B cell (primary cell): ENCODE measurements at regions not wholly inside any gene's neighbourhood (a gene's known extent, or its start where the extent isn't known, plus 50 kb on each side); places are given as distances from the start of the nearest gene placed in this dataset.

ENCODE experiments used
- ATAC-seq: fragments of 200-7000 bp; cut with Tn5 transposase; one replicate; pipeline ENCODE4 v1.10.0; 2021; ENCODE audit warnings: low read depth, mild to moderate bottlenecking, moderate number of reproducible peaks, moderate library complexity
- CTCF ChIA-PET: fragments of 350-600 bp; sonication (Branson Sonifier 250); formaldehyde crosslinking; loops from one replicate; lab custom pipeline; 2021; ENCODE audit warnings: antibody characterized with exemption, inconsistent platforms; lab: Charles Lee
- POLR2A ChIA-PET: fragments of 350-600 bp; sonication (Branson Sonifier 250); formaldehyde crosslinking; loops from one replicate; lab custom pipeline; 2021; ENCODE audit warnings: antibody characterized with exemption; lab: Charles Lee
- DNase-seq: peaks from one replicate; pipeline ENCODE4 v3.0.0; 2013
- H2AFZ ChIP-seq: 2 replicates; pipeline ENCODE4 v1.6.1; 2012; ENCODE audit warnings: mild to moderate bottlenecking, low read depth, low read length; ENCODE audit not compliant: insufficient read depth, poor library complexity, severe bottlenecking
- H3K27ac ChIP-seq, 2 donors: 1 replicate in 1 of 2; 2 replicates in 1 of 2; pipeline ENCODE4 v1.5.1; 2012 to 2013; ENCODE audit warnings: low read length in 2 of 2, mild to moderate bottlenecking in 2 of 2, moderate library complexity in 1 of 2
- H3K27me3 ChIP-seq, 4 experiments: fragments of 200-600 bp in 1 of 4; sonication (generic) in 1 of 4; replicated peaks in 1 of 4; 1 replicate in 2 of 4; 2 replicates in 2 of 4; pipeline versions ENCODE4 v1.6.1 to v1.7.0; 2013 to 2016; ENCODE audit warnings: low read length in 3 of 4, mild to moderate bottlenecking in 2 of 4, mixed read lengths in 1 of 4, moderate library complexity in 1 of 4; ENCODE audit not compliant: insufficient read depth in 4 of 4, control insufficient read depth in 3 of 4; ENCODE audit errors: control extremely low read depth in 1 of 4
- H3K36me3 ChIP-seq, 2 experiments: replicated peaks in 1 of 2; 1 replicate in 1 of 2; 2 replicates in 1 of 2; pipeline versions ENCODE4 v1.6.1 to v1.7.1; 2013; ENCODE audit warnings: low read length in 1 of 2; ENCODE audit not compliant: insufficient read depth in 2 of 2, control insufficient read depth in 1 of 2; ENCODE audit errors: control extremely low read depth in 1 of 2, extremely low read depth in 1 of 2
- H3K4me1 ChIP-seq, 2 donors: fragments of 200-600 bp in 1 of 2; sonication (generic) in 1 of 2; 1 replicate in 1 of 2; 2 replicates in 1 of 2; pipeline versions ENCODE4 v1.5.1 to v1.6.1; 2013 to 2017; ENCODE audit warnings: low read length in 2 of 2; ENCODE audit not compliant: control insufficient read depth in 2 of 2, insufficient read depth in 2 of 2
- H3K4me2 ChIP-seq: replicated peaks from 2 replicates; pipeline ENCODE3; 2012; ENCODE audit warnings: mild to moderate bottlenecking, low read depth, low read length; ENCODE audit not compliant: poor library complexity, severe bottlenecking
- H3K4me3 ChIP-seq, 5 experiments: fragments of 200-600 bp in 1 of 5; sonication (generic) in 1 of 5; 1 replicate in 3 of 5; 2 replicates in 2 of 5; pipeline versions ENCODE4 v1.5.1 to v1.7.0; 2011 to 2016; ENCODE audit warnings: low read length in 4 of 5, mild to moderate bottlenecking in 4 of 5, low read depth in 2 of 5, control low read depth in 1 of 5, moderate library complexity in 1 of 5; ENCODE audit not compliant: insufficient read depth in 1 of 5; ENCODE audit errors: control extremely low read depth in 1 of 5, extremely low read depth in 1 of 5
- H3K79me2 ChIP-seq: fragments of 200-600 bp; sonication (generic); one replicate; pipeline ENCODE4 v1.6.0; 2016; ENCODE audit warnings: low read length; ENCODE audit not compliant: control insufficient read depth, insufficient read depth
- H3K9ac ChIP-seq: fragments of 200-600 bp; sonication (generic); 2 replicates; pipeline ENCODE4 v1.6.1; 2017; ENCODE audit warnings: mild to moderate bottlenecking, low read length, moderate library complexity
- H3K9me3 ChIP-seq, 3 donors: one replicate each; pipeline versions ENCODE4 v1.6.1 to v1.7.1; 2013; ENCODE audit warnings: low read length in 2 of 3; ENCODE audit not compliant: control insufficient read depth in 2 of 3, insufficient read depth in 1 of 3; ENCODE audit errors: control extremely low read depth in 1 of 3
- H4K20me1 ChIP-seq: 2 replicates; pipeline ENCODE4 v1.6.0; 2012; ENCODE audit warnings: mild to moderate bottlenecking, low read length; ENCODE audit not compliant: insufficient read depth, control insufficient read depth, poor library complexity, severe bottlenecking
- H3K27ac Mint-ChIP-seq: one replicate; pipeline ENCODE4 v1.8.0; 2021; ENCODE audit warnings: mixed read lengths
- H3K27me3 Mint-ChIP-seq: one replicate; pipeline ENCODE4 v1.8.0; 2021; ENCODE audit warnings: mixed read lengths
- H3K4me1 Mint-ChIP-seq: one replicate; pipeline ENCODE4 v1.8.0; 2021; ENCODE audit warnings: mixed read lengths
- H3K4me3 Mint-ChIP-seq: one replicate; pipeline ENCODE4 v1.8.0; 2021; ENCODE audit warnings: mixed read lengths
- H3K9me3 Mint-ChIP-seq: one replicate; pipeline ENCODE4 v1.8.0; 2022; ENCODE audit warnings: mixed read lengths; ENCODE audit not compliant: insufficient read depth
- CTCF ChIP-seq: fragments of 200-600 bp; IDR thresholded peaks from one replicate; pipeline ENCODE4 v1.8.0; 2022; ENCODE audit warnings: antibody characterized with exemption, mild to moderate bottlenecking
- EZH2 ChIP-seq: IDR thresholded peaks from 2 replicates; pipeline ENCODE4 v1.6.1; 2012; ENCODE audit warnings: borderline replicate concordance, low read depth, mild to moderate bottlenecking, moderate library complexity, low read length; ENCODE audit not compliant: insufficient read depth, poor library complexity, severe bottlenecking
- WGBS: methylation state at CpG from one replicate; pipeline ENCODE4 v1.1.5; 2013; ENCODE audit warnings: missing lambda C conversion rate; ENCODE audit not compliant: insufficient coverage; 5-methylcytosine and 5-hydroxymethylcytosine counted together
- intact Hi-C: fragments of 100-400 bp; cut with micrococcal nuclease; formaldehyde crosslinking; loops from one replicate; pipeline ENCODE4 v1.10.0; 2022

GRCh38 chr2:71876542-71877451 lies 270.9 kb downstream of the CYP26B1 start:
- 88% methylated on average over 2 of the region's 6 CpGs for WGBS

More at GRCh38 chr2:71876542-71877451, 270.9 kb downstream of the CYP26B1 start:
- no peaks in the 10 kb centered on the region for H3K4me1 ChIP-seq
- peaks cover 0 to 2% (median 0%) of the 10 kb centered on the region in 4 experiments for H3K27me3 ChIP-seq
- intact Hi-C loops = no loop called here
- TF ChIP-seq CTCF (no peak), EZH2 (no peak)
- ATAC-seq = no peak
- POLR2A ChIA-PET = no interaction called here
- H3K27ac Mint-ChIP-seq = no peak overlapping the region
- H3K9ac ChIP-seq = no peak overlapping the region
- no peaks in the 10 kb centered on the region for H4K20me1 ChIP-seq
- peaks cover 4% of the 10 kb centered on the region for H3K27me3 Mint-ChIP-seq
- CTCF ChIA-PET = no interaction called here
- H3K36me3 ChIP-seq = no peaks in the 10 kb centered on the region
- no peak overlapping the region for H3K27ac ChIP-seq
- no peaks in the 10 kb centered on the region for H3K79me2 ChIP-seq
- H3K4me3 ChIP-seq = no peak overlapping the region
- no peak overlapping the region for H3K4me2 ChIP-seq
- H3K4me1 Mint-ChIP-seq = no peaks in the 10 kb centered on the region
- DNase-seq = no peak
- H2AFZ ChIP-seq = no peak overlapping the region
- no peak overlapping the region for H3K4me3 Mint-ChIP-seq
- H3K9me3 ChIP-seq = peaks cover 0 to 8% (median 0%) of the 10 kb centered on the region in 3 donors
- no peaks in the 10 kb centered on the region for H3K9me3 Mint-ChIP-seq
